Lower leg skin (tissue), 3 donors: ENCODE measurements at regions not wholly inside any gene's neighbourhood (a gene's known extent, or its start where the extent isn't known, plus 50 kb on each side); places are given as distances from the start of the nearest gene placed in this dataset.

Experiments used
- CTCF ChIP-seq, 3 donors: fragments of 450-650 bp; IDR thresholded peaks; one replicate each; pipeline ENCODE4 v1.5.1; 2016; ENCODE audit warnings: antibody characterized with exemption in 3 of 3, mild to moderate bottlenecking in 3 of 3, moderate library complexity in 2 of 3
- POLR2A ChIP-seq, 2 donors: fragments of 450-650 bp; IDR thresholded peaks; one replicate each; pipeline ENCODE4 v1.6.1; 2016 to 2017; ENCODE audit warnings: antibody characterized with exemption in 2 of 2, mild to moderate bottlenecking in 1 of 2, moderate library complexity in 1 of 2

DNA sequence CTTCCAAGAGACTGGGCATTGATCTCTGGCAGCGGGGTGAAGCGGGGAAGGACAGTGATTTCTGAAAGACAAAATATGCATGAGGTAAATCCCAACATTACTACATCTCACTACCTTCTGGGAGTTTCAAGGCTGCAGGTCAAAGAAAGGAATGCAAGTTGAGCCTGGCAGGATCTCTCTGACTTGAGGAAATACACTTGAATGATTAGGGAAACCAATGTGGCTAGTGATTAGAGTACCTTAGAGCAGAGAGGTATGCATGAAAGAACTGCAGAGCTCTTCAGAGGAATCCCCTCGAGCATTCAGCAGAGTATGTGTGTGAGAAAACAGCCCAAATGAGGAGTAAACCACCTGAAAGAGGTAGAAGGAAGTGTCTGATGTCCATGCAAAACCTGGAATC is 2874.1 kb upstream of the PCDH20 start:
- TF ChIP-seq CTCF (IDR thresholded peaks at IDR 0.05) (no peak), POLR2A (IDR thresholded peaks at IDR 0.05) (no peak)
